ENCODE measurements at regions not wholly inside any gene's neighbourhood (a gene's known extent, or its start where the extent isn't known, plus 50 kb on each side); places are given as distances from the start of the nearest gene placed in this dataset.

- no peak for TF ChIP-seq POLR2A (IDR thresholded peaks at IDR 0.05)
- no peak for TF ChIP-seq CTCF (IDR thresholded peaks at IDR 0.05)
- no peak for TF ChIP-seq EP300 (IDR thresholded peaks at IDR 0.05)
These were observed 98.3 kb downstream of the TMEM130 start for GRCh38 chr7:98771519-98771918.

All from tibial nerve (tissue), 4 donors.